ENCODE measurements at regions not wholly inside any gene's neighbourhood (a gene's known extent, or its start where the extent isn't known, plus 50 kb on each side); places are given as distances from the start of the nearest gene placed in this dataset.

GRCh38 chr15:61605343-61605742 is 376.2 kb upstream of the RORA start:
- no peaks in the 10 kb centered on the region for H3K4me1 Mint-ChIP-seq (ENCODE audit: low read depth)
- no peaks in the 10 kb centered on the region for H3K36me3 Mint-ChIP-seq (ENCODE audit: low read depth)
- no peak for TF ChIP-seq CTCF (IDR thresholded peaks at IDR 0.05)
- H3K27me3 Mint-ChIP-seq (ENCODE audit: insufficient read depth): no peaks in the 10 kb centered on the region; the same call in 1 of the 2 replicates
- no peak overlapping the region for H3K27ac Mint-ChIP-seq
- no peak for DNase-seq
- peaks cover 62% of the 10 kb centered on the region for H3K9me3 Mint-ChIP-seq
- H3K4me3 Mint-ChIP-seq: no peak overlapping the region

GRCh38 chr15:61598655-61599054 is 369.6 kb upstream of the RORA start:
- no peak for TF ChIP-seq CTCF (IDR thresholded peaks at IDR 0.05)
- no peak for DNase-seq
- H3K36me3 Mint-ChIP-seq (ENCODE audit: low read depth): no peaks in the 10 kb centered on the region
- no peak overlapping the region for H3K4me3 Mint-ChIP-seq
- H3K9me3 Mint-ChIP-seq: peaks cover 50% of the 10 kb centered on the region
- H3K27ac Mint-ChIP-seq: no peak overlapping the region
- H3K4me1 Mint-ChIP-seq (ENCODE audit: low read depth): no peaks in the 10 kb centered on the region
- H3K27me3 Mint-ChIP-seq (ENCODE audit: insufficient read depth): no peaks in the 10 kb centered on the region; the same call in 1 of the 2 replicates

- Mint-ChIP-seq H3K4me1 (ENCODE audit: low read depth) (no peaks in the 10 kb centered on the region), H3K36me3 (ENCODE audit: low read depth) (no peaks in the 10 kb centered on the region), H3K27me3 (ENCODE audit: insufficient read depth) (no peaks in the 10 kb centered on the region; the same call in none of the 2 replicates), H3K27ac (no peak overlapping the region), H3K4me3 (no peak overlapping the region), H3K9me3 (peaks cover 44% of the 10 kb centered on the region)
- TF ChIP-seq CTCF (IDR thresholded peaks at IDR 0.05): no peak
- DNase-seq: no peak
Observed at GRCh38 chr15:61584410-61584809, 355.3 kb upstream of the RORA start.

GRCh38 chr15:61582092-61582491 is 353.0 kb upstream of the RORA start:
- Mint-ChIP-seq H3K36me3 (ENCODE audit: low read depth) (no peaks in the 10 kb centered on the region), H3K27ac (no peak overlapping the region), H3K4me1 (ENCODE audit: low read depth) (no peaks in the 10 kb centered on the region), H3K4me3 (no peak overlapping the region), H3K9me3 (peaks cover 47% of the 10 kb centered on the region), H3K27me3 (ENCODE audit: insufficient read depth) (no peaks in the 10 kb centered on the region; the same call in 1 of the 2 replicates)
- TF ChIP-seq CTCF (IDR thresholded peaks at IDR 0.05): no peak
- no peak for DNase-seq

GRCh38 chr15:61575597-61575996 is 346.5 kb upstream of the RORA start:
- no peaks in the 10 kb centered on the region for H3K36me3 Mint-ChIP-seq (ENCODE audit: low read depth)
- DNase-seq: no peak
- TF ChIP-seq CTCF (IDR thresholded peaks at IDR 0.05): no peak
- no peaks in the 10 kb centered on the region; the same call in none of the 2 replicates for H3K27me3 Mint-ChIP-seq (ENCODE audit: insufficient read depth)
- H3K27ac Mint-ChIP-seq: no peak overlapping the region
- peaks cover 59% of the 10 kb centered on the region for H3K9me3 Mint-ChIP-seq
- no peak overlapping the region for H3K4me3 Mint-ChIP-seq
- H3K4me1 Mint-ChIP-seq (ENCODE audit: low read depth): no peaks in the 10 kb centered on the region

GRCh38 chr15:61571026-61571425 is 341.9 kb upstream of the RORA start:
- no peaks in the 10 kb centered on the region for H3K36me3 Mint-ChIP-seq (ENCODE audit: low read depth)
- H3K4me3 Mint-ChIP-seq: no peak overlapping the region
- no peak overlapping the region for H3K27ac Mint-ChIP-seq
- peaks cover 50% of the 10 kb centered on the region for H3K9me3 Mint-ChIP-seq
- DNase-seq: no peak
- H3K4me1 Mint-ChIP-seq (ENCODE audit: low read depth): no peaks in the 10 kb centered on the region
- H3K27me3 Mint-ChIP-seq (ENCODE audit: insufficient read depth): no peaks in the 10 kb centered on the region; the same call in 1 of the 2 replicates
- no peak for TF ChIP-seq CTCF (IDR thresholded peaks at IDR 0.05)

All from HFFc6 (cell line).